Right lobe of liver (tissue), 6 donors: ENCODE measurements at regions not wholly inside any gene's neighbourhood (a gene's known extent, or its start where the extent isn't known, plus 50 kb on each side); places are given as distances from the start of the nearest gene placed in this dataset.

Experiments
- ATAC-seq, 4 donors: fragments of 200-7000 bp; cut with Tn5 transposase; one replicate each; pipeline ENCODE4 v1.9.1; 2020; ENCODE audit warnings: mild to moderate bottlenecking in 4 of 4, moderate library complexity in 4 of 4
- DNase-seq, 3 donors: peaks; one replicate each; pipeline ENCODE4 v3.0.0-alpha.2; 2020
- H3K27ac ChIP-seq, 3 donors: fragments of 200-600 bp; one replicate each; pipeline ENCODE4 v1.8.0; 2022
- H3K27me3 ChIP-seq, 2 donors: fragments of 200-600 bp; one replicate each; pipeline ENCODE4 v1.8.0; 2022
- H3K36me3 ChIP-seq, 4 donors: fragments of 200-600 bp; sonication (generic) in 1 of 4; one replicate each; pipeline versions ENCODE4 v1.5.1 to v1.8.0; 2017 to 2022; ENCODE audit warnings: control low read depth in 1 of 4
- H3K4me1 ChIP-seq, 4 donors: fragments of 200-600 bp; sonication (generic) in 1 of 4; one replicate each; pipeline versions ENCODE4 v1.5.1 to v1.8.0; 2017 to 2022; ENCODE audit warnings: control low read depth in 1 of 4
- H3K4me3 ChIP-seq, 3 donors: fragments of 200-600 bp; one replicate each; pipeline ENCODE4 v1.8.0; 2022
- H3K9me3 ChIP-seq, 4 donors: fragments of 200-600 bp; sonication (generic) in 1 of 4; one replicate each; pipeline versions ENCODE4 v1.5.1 to v1.8.0; 2017 to 2022; ENCODE audit warnings: control low read depth in 1 of 4
- POLR2A ChIP-seq: fragments of 450-650 bp; IDR thresholded peaks from one replicate; pipeline ENCODE4 v1.6.1; 2017; ENCODE audit warnings: antibody characterized with exemption, mild to moderate bottlenecking
- WGBS: methylation state at CpG from one replicate; pipeline ENCODE4 v1.1.6; 2018; ENCODE audit warnings: low coverage, low lambda C conversion rate; ENCODE audit not compliant: insufficient coverage; ENCODE audit errors: missing lambda C conversion rate; 5-methylcytosine and 5-hydroxymethylcytosine counted together
- intact Hi-C, 2 donors: fragments of 100-400 bp; cut with DNase I; formaldehyde crosslinking; loops; one replicate each; pipeline versions ENCODE4 v1.11.2 to v1.14.1; 2022
- TF ChIP-seq, protein P1 (sequence below), 4 donors: fragments of 200-600 bp in 3 of 4; fragments of 450-650 bp in 1 of 4; IDR thresholded peaks; one replicate each; pipeline versions ENCODE4 v1.5.1 to v1.8.0; 2016 to 2022; ENCODE audit warnings: antibody characterized with exemption in 4 of 4, mild to moderate bottlenecking in 2 of 4
- donor health status: DM: no; HTN: yes; CAD: no.
- donor health status: DM: no; HTN: no; CAD: no.
- donor health status: DM: no; HTN: no; CAD: no.
- donor health status: DM: no; HTN: yes; CAD: no.
- donor health status: DM: no; HTN: yes; CAD: no.

DNA sequence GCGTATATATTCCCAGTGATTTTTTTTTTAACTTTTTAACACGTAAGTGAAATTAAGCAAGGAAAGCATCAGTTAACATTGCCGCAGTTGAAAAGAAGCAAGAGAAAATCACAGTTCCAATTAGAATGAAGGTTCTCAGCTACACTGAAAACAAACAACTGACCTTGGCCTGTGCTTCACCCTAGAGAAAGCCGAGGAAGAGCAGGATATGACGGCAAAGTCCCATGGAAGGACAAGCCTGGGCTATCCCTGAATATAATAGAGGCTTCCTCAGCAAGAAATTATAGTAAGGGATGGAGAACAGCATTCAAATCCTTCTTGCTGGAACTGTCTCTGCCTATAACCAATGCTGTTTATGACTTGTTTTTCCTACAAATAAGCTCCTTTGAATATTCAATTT, 83.0 kb upstream of the INHBA start:
- H3K27ac ChIP-seq, result no peak overlapping the region
- WGBS, result 59% methylated on average over 5 of the region's 5 CpGs
- ATAC-seq, result peak; percentile 46 to 84 (median 74)
- no peak for TF ChIP-seq POLR2A
- TF ChIP-seq, protein P1, sequence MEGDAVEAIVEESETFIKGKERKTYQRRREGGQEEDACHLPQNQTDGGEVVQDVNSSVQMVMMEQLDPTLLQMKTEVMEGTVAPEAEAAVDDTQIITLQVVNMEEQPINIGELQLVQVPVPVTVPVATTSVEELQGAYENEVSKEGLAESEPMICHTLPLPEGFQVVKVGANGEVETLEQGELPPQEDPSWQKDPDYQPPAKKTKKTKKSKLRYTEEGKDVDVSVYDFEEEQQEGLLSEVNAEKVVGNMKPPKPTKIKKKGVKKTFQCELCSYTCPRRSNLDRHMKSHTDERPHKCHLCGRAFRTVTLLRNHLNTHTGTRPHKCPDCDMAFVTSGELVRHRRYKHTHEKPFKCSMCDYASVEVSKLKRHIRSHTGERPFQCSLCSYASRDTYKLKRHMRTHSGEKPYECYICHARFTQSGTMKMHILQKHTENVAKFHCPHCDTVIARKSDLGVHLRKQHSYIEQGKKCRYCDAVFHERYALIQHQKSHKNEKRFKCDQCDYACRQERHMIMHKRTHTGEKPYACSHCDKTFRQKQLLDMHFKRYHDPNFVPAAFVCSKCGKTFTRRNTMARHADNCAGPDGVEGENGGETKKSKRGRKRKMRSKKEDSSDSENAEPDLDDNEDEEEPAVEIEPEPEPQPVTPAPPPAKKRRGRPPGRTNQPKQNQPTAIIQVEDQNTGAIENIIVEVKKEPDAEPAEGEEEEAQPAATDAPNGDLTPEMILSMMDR (IDR thresholded peaks at IDR 0.05), result no peak
- no peak for DNase-seq
- H3K27me3 ChIP-seq, result no peaks in the 10 kb centered on the region
- no peaks in the 10 kb centered on the region for H3K36me3 ChIP-seq
- no peak overlapping the region for H3K4me3 ChIP-seq
- H3K9me3 ChIP-seq, result no peaks in the 10 kb centered on the region
- intact Hi-C loops, result no loop called here
- no peaks in the 10 kb centered on the region for H3K4me1 ChIP-seq

DNA sequence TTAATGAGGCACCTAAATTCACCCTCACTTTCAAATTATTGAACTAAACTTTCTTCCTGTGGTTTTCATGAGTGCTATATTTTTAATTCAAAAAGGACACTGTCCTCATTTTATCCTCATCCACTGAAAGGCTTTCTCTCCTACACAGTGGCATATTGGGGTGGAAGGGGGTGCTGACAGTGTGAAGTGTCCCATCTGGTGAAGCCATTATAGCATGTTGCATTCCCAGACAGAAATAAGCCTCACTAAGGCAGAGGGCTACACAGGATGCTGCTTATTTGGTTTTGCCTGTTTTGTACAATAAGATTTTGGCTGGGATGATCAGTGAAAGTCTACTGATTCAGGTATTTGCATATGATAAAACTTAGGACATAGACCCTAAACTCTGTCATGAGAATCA, 82.4 kb upstream of the INHBA start:
- DNase-seq (no peak), ATAC-seq (no peak)
- intact Hi-C loops, result no loop called here
- H3K9me3 ChIP-seq, result no peaks in the 10 kb centered on the region
- no peaks in the 10 kb centered on the region for H3K27me3 ChIP-seq
- no peaks in the 10 kb centered on the region for H3K4me1 ChIP-seq
- no peak overlapping the region for H3K27ac ChIP-seq
- no peak for TF ChIP-seq POLR2A
- TF ChIP-seq, protein P1 (IDR thresholded peaks at IDR 0.05), result no peak
- no peak overlapping the region for H3K4me3 ChIP-seq
- no peaks in the 10 kb centered on the region for H3K36me3 ChIP-seq

DNA sequence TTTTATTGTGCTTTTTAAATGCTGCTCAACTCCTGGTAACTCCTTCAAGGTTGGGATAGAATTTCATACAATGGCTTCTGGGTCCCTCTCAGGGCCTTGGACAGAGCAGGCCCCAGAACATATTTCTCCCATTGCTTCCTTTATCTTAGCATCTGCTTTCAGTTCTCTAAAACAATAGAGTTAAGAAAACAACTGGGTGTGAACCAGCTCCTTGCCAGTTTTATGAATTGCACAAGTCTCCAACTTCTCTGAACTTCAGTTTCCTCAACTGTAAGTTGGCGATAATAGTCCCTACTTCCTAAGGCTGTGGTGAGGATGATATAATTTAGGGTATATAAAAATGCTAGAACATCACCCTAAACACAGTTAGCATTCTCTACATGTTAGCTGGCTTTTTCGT, 77.0 kb upstream of the INHBA start:
- H3K4me3 ChIP-seq, result no peak overlapping the region
- no peak for TF ChIP-seq POLR2A
- H3K36me3 ChIP-seq, result no peaks in the 10 kb centered on the region
- intact Hi-C loops, result no loop called here
- H3K9me3 ChIP-seq, result no peaks in the 10 kb centered on the region
- no peak overlapping the region for H3K27ac ChIP-seq
- no peaks in the 10 kb centered on the region for H3K27me3 ChIP-seq
- WGBS, result 60% methylated on average over 2 of the region's 2 CpGs
- DNase-seq (no peak), ATAC-seq (peak; percentile 41 to 67 (median 50))
- no peaks in the 10 kb centered on the region for H3K4me1 ChIP-seq

DNA sequence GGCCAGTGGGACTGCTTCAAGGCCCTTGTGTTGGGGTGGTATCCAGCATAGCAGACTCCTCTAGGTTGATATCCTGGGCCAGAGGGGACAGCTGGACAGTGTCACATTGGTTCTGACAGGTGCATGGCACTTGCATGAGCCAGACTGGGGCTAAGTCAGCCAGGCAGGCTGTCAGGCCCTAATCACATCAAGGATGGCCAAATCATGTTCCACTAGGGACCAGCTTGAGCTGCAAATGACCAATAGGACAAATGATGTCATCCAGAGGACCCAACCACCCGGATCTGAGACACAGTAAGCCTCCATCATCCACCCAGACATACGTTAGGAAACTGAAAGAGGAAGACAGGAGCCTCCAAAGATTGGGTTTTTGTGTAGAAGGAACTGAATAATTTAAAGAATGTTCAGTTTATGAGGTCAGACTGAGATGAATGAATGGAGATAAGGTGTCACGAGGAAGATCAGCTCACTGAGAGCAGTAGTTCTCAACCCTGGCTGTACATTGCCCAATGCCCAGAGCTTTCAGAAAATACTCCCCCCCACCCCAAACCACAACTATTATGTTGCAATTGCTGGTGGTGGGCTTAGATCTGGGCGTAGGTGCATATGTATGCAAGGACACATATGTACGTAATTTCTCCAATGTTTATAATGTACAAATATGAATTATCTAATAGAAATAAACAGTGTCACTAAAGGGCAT, 75.2 kb upstream of the INHBA start:
- 62% methylated on average over 5 of the region's 5 CpGs for WGBS
- H3K4me1 ChIP-seq, result no peaks in the 10 kb centered on the region
- intact Hi-C loops, result no loop called here
- no peaks in the 10 kb centered on the region for H3K27me3 ChIP-seq
- H3K27ac ChIP-seq, result no peak overlapping the region
- DNase-seq (no peak), ATAC-seq (peak in 3 of 4 donors; percentile 23 to 56 (median 51))
- no peak overlapping the region for H3K4me3 ChIP-seq
- no peak for TF ChIP-seq POLR2A
- TF ChIP-seq, protein P1 (IDR thresholded peaks at IDR 0.05), result no peak
- no peaks in the 10 kb centered on the region for H3K36me3 ChIP-seq
- no peaks in the 10 kb centered on the region for H3K9me3 ChIP-seq

DNA sequence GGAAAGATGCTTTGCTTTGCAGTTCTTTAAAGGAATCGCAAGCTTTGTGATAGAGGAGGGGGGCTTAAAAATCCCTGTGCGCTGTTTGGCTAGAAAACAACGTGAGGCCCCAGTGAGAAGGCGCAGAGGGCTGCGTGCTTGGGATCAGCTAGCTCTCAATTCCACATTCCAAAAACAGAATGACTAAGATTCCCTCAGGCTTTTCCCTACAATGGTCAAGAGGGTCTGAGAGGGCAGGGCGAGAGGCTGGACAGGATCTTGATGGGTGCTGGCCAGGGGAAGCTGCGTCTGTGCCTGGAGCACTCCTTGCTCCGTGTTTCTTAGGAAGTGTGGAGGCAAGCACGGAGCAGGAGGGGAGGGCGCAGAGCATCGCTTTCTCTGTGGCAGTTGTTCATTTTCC, 72.1 kb upstream of the INHBA start:
- H3K4me3 ChIP-seq, result no peak overlapping the region
- ATAC-seq (no peak), DNase-seq (no peak)
- no peak overlapping the region for H3K27ac ChIP-seq
- 96% methylated on average over 6 of the region's 11 CpGs for WGBS
- H3K27me3 ChIP-seq, result no peaks in the 10 kb centered on the region
- H3K4me1 ChIP-seq, result no peaks in the 10 kb centered on the region
- no peaks in the 10 kb centered on the region for H3K9me3 ChIP-seq
- H3K36me3 ChIP-seq, result no peaks in the 10 kb centered on the region
- intact Hi-C loops, result no loop called here
- TF ChIP-seq POLR2A, result no peak
- TF ChIP-seq, protein P1 (IDR thresholded peaks at IDR 0.05), result no peak
